Lung microvascular endothelial cell (primary cell): ENCODE measurements at regions not wholly inside any gene's neighbourhood (a gene's known extent, or its start where the extent isn't known, plus 50 kb on each side); places are given as distances from the start of the nearest gene placed in this dataset.
"Not testable (repeated sequence)": the region's sequence is repeated elsewhere in the genome, so short reads cannot be mapped to it uniquely, and the experiment has no call there.

Experiments
- DNase-seq, 2 donors: peaks; one replicate each; pipeline versions ENCODE4 v3.0.0 to v3.0.0-alpha.2; 2010; ENCODE audit warnings: low read depth in 2 of 2

DNA sequence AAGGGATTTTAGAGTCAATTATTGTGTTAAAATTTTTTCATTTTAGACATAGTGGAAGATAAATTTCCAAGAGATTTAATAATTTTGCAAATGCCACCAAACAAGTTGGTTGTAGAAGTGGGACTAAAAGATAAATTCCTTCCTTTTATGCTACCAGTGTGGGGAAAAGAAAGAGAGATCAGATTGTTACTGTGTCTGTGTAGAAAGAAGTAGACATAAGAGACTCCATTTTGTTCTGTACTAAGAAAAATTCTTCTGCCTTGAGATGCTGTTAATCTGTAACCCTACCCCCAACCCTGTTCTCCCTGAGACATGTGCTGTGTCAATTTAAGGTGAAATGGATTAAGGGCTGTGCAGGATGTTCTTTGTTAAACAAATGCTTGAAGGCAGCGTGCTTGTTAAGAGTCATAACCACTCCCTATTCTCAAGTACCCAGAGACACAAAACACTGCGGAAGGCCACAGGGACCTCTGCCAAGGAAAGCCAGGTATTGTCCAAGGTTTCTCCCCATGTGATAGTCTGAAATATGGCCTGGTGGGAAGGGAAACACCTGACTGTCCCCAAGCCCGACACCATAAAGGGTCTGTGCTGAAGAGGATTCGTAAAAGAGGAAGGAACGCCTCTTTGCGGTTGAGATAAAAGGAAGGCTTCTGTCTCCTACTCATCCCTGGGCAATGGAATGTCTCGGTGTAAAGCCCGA, 117.0 kb downstream of the CEP44 start:
- not testable (repeated sequence) for DNase-seq

DNA sequence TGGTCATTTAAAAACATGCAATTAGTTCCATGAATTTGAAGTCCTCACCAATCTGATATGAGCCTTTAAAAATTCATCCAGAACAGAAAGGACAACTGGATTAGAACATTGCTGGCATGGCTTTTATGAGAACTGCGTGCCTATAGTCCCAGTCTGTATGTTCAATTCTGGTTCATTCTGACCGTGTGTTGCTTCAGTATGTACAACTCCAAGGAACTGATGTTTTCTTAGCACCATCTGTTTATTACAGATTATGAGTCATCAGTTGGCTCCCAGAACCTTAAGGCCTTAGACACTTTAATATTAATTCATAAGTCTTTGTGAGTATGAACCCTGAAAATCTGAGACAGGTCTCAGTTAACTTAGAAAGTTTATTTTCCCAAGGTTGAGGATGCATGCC, 115.0 kb downstream of the CEP44 start:
- DNase-seq, result peak in 1 of 2 donors; percentile 4

DNA sequence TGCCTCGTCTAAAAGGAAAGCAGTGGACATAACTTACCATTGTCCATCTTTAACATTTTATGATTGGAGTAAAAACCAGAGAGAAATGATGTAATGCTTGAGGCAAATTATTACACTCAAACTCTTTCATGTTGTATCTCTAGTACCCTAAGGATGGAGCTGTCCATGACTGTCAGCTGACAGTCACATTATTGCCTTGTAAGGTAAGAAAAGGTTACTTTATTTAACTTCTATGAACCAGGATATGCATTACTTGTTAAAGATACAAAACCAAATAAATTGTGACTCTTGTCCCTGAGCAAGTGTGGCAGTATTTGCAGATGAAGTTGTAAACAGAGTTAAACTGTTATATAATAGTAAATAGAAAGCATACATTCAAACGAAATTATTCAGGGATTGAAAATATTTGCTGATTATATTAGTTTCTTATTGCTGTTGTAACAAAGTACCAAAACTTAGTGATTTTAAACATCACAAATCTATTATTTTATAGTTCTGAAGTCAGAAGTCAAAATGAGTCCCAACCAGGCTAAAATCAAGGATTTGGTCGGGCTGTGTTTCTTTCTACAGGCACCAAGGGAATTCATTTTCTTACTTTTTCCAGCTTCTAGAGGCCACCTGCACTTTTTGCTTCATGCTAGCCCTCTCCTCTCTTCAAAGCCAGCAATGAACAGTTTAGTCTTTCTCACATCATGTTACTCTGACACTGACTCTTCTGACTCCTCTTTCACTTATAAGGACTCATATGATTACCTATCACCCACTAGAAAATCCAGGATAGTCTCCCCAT, 113.8 kb downstream of the CEP44 start:
- DNase-seq, result no peak

DNA sequence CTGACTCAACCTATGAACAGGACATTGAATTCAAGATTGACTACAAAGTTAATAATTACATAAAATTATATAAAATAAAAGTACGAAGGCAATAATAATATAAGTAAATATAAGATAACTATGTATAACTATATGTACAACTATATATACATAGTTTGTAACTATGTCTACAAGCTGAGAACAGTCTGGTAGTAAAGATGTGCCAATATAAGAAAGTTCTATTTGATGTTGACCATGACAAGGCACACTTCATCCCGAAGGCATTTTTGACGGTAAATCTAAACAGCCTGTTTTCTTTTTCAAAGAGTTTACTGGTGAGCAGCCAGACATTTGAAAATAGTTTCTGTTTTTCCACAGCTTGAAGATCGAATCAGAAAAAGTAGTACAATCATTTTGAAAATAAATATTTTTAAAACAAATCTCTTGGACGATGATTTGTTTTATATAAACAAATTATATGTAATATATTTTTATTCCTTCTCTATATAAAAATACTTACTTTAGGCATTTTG, 112.9 kb downstream of the CEP44 start:
- DNase-seq, result no peak

DNA sequence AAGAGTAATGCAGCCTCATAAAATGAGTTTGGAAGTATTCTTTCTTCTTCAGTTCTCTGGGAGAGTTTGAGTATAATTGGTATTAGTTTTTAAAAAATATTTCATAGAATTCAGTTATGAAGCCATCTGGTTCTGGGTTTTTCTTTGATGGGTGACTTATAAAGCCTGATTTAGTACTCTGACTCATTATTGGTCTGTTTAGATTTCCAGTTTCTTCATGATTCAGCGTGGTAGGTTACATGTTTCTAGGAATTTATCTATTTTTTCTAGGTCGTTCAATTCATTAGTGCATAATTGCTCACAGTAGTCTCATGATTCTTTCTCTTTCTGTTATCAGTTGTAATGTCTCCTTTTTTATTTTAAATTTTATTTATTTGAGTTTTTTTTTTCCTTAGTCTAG, 111.2 kb downstream of the CEP44 start:
- no peak for DNase-seq

DNA sequence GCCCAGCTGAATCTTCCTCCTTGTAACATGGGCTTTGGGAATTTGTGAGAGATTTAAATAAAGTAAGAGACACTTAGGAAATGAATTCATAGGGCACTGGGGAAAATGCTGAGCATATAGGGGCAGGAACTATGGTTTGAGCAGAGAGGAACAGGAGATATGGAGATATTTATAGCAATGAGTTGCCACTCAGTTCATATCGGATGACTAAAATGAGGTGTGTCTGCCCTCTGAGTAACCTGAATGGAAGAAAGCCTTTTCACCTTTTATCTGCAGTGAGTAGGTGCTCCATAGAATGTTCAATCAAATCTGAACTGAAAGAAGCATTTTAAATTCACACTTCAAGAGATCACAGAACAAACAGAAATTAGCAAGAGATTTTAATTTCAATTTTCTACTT, 105.7 kb downstream of the CEP44 start:
- DNase-seq, result no peak

DNA sequence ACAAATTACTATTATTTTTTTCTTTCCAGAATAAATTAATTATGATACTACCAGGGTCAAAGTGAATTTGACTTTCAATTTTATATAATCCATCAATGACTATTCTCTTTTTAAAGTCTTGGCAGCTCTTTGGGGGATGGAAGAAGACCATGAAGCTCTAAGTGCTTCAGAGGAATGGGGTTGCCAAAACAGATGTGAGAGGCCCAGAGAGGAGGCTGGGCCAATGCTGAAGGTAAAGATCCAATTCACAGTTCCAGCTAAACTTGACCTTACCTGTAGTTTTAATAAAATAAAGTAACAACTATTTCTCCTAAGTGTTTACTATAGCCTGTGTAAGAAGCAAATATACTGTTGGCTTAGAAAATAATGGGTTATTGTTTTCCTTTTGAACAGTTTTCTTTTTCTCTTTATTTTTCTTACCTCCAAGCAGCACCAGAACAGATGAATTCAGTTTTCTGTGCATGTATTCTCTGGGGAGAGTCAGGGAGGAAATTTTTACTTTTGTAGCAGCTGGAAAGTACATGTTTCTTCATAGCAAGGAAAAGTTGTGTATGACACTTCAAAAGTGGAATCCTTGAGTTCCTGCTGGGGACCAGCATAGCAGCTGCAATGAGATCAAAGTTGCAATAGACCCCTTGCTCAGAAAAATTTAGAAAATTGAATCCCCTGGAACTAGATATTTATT, 104.9 kb downstream of the CEP44 start:
- DNase-seq, result no peak

DNA sequence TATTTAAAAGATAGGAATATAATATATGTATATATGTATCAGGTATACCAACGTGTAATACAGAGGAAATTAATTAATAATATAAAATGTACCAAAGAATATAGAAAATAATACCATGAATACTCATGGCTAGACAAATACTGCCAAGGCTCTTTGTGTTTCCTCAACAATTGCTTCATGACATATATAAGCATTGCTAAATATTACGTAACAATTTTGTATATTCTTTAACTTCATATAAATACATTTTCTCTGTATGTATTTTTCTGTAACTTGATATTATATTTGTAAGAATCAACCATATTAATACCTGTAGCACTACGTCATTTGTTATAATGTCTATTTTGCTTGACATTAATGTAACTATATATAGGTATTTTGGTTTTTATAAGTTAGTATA, 104.0 kb downstream of the CEP44 start:
- DNase-seq, result no peak

DNA sequence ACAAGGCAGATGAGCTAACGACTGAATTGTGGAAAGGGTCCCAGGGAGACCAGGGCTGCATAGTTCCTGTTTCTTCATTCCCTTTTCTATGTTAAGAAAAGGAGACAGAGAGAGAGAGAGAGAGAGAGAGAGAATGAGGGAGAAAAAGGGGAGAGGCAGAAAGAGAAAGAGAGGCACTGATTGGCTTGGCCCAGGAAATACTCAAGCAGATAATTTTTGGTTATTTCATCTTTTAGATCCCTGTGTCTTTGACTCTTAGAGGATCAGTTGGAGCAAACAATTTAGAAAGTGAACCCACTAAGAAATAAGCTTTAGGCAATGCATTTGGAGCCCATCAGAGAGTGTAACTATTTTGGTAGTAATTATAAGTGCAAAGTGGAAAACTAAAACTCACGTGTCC, 103.4 kb downstream of the CEP44 start:
- DNase-seq, result no peak

DNA sequence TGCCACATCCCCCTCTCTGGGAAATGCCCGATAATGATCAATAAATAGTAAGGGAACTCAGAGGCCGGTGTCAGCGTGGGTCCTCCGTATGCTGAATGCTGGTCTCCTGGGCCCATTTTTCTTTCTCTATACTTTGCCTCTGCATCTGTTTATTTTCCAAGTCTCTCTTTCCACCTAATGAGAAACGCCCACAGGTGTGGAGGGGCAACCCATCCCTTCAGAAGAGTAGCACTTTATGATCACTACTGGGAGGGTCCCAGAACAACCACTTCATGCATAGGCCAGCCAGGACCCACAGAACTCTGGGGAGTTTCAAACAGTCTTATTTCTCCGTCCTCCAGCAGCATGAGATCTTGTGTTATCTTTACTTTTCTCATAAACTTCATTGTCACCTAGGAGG, 100.1 kb downstream of the CEP44 start:
- DNase-seq, result no peak

DNA sequence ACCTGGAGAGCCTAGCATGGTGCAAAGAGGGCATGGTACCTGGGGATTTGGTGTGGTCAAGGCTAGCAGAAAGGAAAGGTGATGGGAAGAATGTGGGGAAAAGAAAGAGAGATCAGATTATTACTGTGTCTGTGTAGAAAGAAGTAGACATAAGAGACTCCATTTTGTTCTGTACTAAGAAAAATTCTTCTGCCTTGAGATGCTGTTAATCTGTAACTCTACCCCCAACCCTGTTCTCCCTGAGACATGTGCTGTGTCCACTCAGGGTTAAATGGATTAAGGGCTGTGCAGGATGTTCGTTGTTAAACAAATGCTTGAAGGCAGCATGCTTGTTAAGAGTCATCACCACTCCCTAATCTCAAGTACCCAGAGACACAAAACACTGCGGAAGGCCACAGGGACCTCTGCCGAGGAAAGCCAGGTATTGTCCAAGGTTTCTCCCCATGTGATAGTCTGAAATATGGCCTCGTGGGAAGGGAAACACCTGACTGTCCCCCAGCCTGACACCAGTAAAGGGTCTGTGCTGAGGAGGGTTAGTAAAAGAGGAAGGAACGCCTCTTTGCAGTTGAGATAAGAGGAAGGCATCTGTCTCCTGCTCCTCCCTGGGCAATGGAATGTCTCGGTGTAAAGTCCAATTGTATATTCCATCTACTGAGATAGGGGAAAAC, 99.4 kb downstream of the CEP44 start:
- DNase-seq, result not testable (repeated sequence)
